Endodermal cell (in vitro differentiated cells): ENCODE measurements at regions not wholly inside any gene's neighbourhood (a gene's known extent, or its start where the extent isn't known, plus 50 kb on each side); places are given as distances from the start of the nearest gene placed in this dataset.

ENCODE experiments used
- DNase-seq: peaks from one replicate; pipeline ENCODE4 v3.0.0-alpha.2; 2017
- H3K27ac ChIP-seq: 2 replicates; pipeline ENCODE4 v1.5.1; 2013; ENCODE audit warnings: mild to moderate bottlenecking, low read depth, low read length, moderate library complexity
- H3K27me3 ChIP-seq: 2 replicates; pipeline ENCODE4 v1.6.1; 2013; ENCODE audit warnings: mild to moderate bottlenecking, low read length, moderate library complexity; ENCODE audit not compliant: insufficient read depth, control insufficient read depth, poor library complexity, severe bottlenecking
- H3K36me3 ChIP-seq: 2 replicates; pipeline ENCODE4 v1.7.0; 2013; ENCODE audit warnings: mild to moderate bottlenecking, low read length, moderate library complexity; ENCODE audit not compliant: control insufficient read depth, insufficient read depth
- H3K4me1 ChIP-seq: one replicate; pipeline ENCODE4 v1.7.0; 2013; ENCODE audit warnings: low read length; ENCODE audit not compliant: control insufficient read depth, insufficient read depth
- H3K4me3 ChIP-seq: 2 replicates; pipeline ENCODE4 v1.5.1; 2013; ENCODE audit warnings: mild to moderate bottlenecking, low read length, moderate library complexity
- H3K9ac ChIP-seq: 2 replicates; pipeline ENCODE4 v1.6.1; 2013; ENCODE audit warnings: mild to moderate bottlenecking, low read length, moderate library complexity; ENCODE audit not compliant: poor library complexity, severe bottlenecking; ENCODE audit errors: extremely low read depth
- H3K9me3 ChIP-seq: 2 replicates; pipeline ENCODE4 v1.6.1; 2013; ENCODE audit warnings: mild to moderate bottlenecking, low read length, moderate library complexity; ENCODE audit not compliant: control insufficient read depth
- H3K27ac Mint-ChIP-seq: 2 replicates; pipeline ENCODE4 v1.8.0; 2020; ENCODE audit warnings: mixed read lengths
- H3K27me3 Mint-ChIP-seq: 2 replicates; pipeline ENCODE4 v1.8.0; 2021; ENCODE audit warnings: mild to moderate bottlenecking, mixed read lengths; ENCODE audit not compliant: insufficient read depth
- H3K36me3 Mint-ChIP-seq: 2 replicates; pipeline ENCODE4 v1.8.0; 2020; ENCODE audit warnings: low read depth, mixed read lengths
- H3K4me1 Mint-ChIP-seq: 2 replicates; pipeline ENCODE4 v1.8.0; 2020; ENCODE audit warnings: mixed read lengths
- H3K4me3 Mint-ChIP-seq: 2 replicates; pipeline ENCODE4 v1.8.0; 2020; ENCODE audit warnings: mild to moderate bottlenecking, moderate library complexity, mixed read lengths
- H3K9me3 Mint-ChIP-seq: 2 replicates; pipeline ENCODE4 v1.8.0; 2020; ENCODE audit warnings: mild to moderate bottlenecking, mixed read lengths
- CTCF ChIP-seq: fragments of 200-600 bp; sonication (generic); conservative IDR thresholded peaks from 2 replicates; pipeline ENCODE4 v1.5.0; 2021; ENCODE audit warnings: antibody characterized with exemption, mild to moderate bottlenecking
- WGBS, 2 experiments: methylation state at CpG; one replicate each; pipeline versions ENCODE4 v1.1.5 to v1.1.7; 2013; ENCODE audit warnings: missing lambda C conversion rate in 2 of 2, mixed read lengths in 1 of 2; ENCODE audit not compliant: insufficient coverage in 1 of 2, insufficient read length in 1 of 2; 5-methylcytosine and 5-hydroxymethylcytosine counted together

- no peak for TF ChIP-seq CTCF
- 89 to 90% methylated on average over 1 to 3 of the region's 3 CpGs for WGBS, 2 experiments
- Histone ChIP-seq H3K9ac (no peak overlapping the region), H3K4me1 (peaks cover 3% of the 10 kb centered on the region), H3K9me3 (no peaks in the 10 kb centered on the region), H3K27me3 (no peaks in the 10 kb centered on the region), H3K27ac (no peak overlapping the region), H3K36me3 (no peaks in the 10 kb centered on the region), H3K4me3 (no peak overlapping the region)
- Mint-ChIP-seq H3K4me1 (peaks cover 49% of the 10 kb centered on the region), H3K36me3 (no peaks in the 10 kb centered on the region), H3K9me3 (no peaks in the 10 kb centered on the region), H3K27ac (peak overlapping the region; percentile 16), H3K4me3 (no peak overlapping the region), H3K27me3 (no peaks in the 10 kb centered on the region)
- no peak for DNase-seq
Measured at GRCh38 chr18:54765636-54766375, 62.5 kb upstream of the RAB27B start.

- WGBS, 2 experiments, result 96 to 100% methylated on average over 1 of the region's 1 CpG
- no peak overlapping the region for H3K9ac ChIP-seq
- no peaks in the 10 kb centered on the region for H3K9me3 Mint-ChIP-seq
- H3K4me1 ChIP-seq, result peaks cover 3% of the 10 kb centered on the region
- peaks cover 49% of the 10 kb centered on the region for H3K4me1 Mint-ChIP-seq
- H3K36me3 Mint-ChIP-seq, result no peaks in the 10 kb centered on the region
- H3K27me3 ChIP-seq, result no peaks in the 10 kb centered on the region
- no peak overlapping the region for H3K27ac ChIP-seq
- no peaks in the 10 kb centered on the region for H3K9me3 ChIP-seq
- no peak overlapping the region for H3K27ac Mint-ChIP-seq
- H3K4me3 Mint-ChIP-seq, result no peak overlapping the region
- no peaks in the 10 kb centered on the region for H3K27me3 Mint-ChIP-seq
- TF ChIP-seq CTCF, result no peak
- no peaks in the 10 kb centered on the region for H3K36me3 ChIP-seq
- H3K4me3 ChIP-seq, result no peak overlapping the region
- DNase-seq, result no peak
Measured at GRCh38 chr18:54766634-54767033, 61.6 kb upstream of the RAB27B start.

GRCh38 chr18:54767098-54767497, 61.2 kb upstream of the RAB27B start:
- Histone ChIP-seq H3K9ac (no peak overlapping the region), H3K4me3 (no peak overlapping the region), H3K27me3 (no peaks in the 10 kb centered on the region), H3K27ac (no peak overlapping the region), H3K9me3 (no peaks in the 10 kb centered on the region), H3K4me1 (peaks cover 2% of the 10 kb centered on the region), H3K36me3 (no peaks in the 10 kb centered on the region)
- no peak overlapping the region for H3K4me3 Mint-ChIP-seq
- DNase-seq, result no peak
- H3K36me3 Mint-ChIP-seq, result no peaks in the 10 kb centered on the region
- H3K4me1 Mint-ChIP-seq, result peaks cover 49% of the 10 kb centered on the region
- no peaks in the 10 kb centered on the region for H3K9me3 Mint-ChIP-seq
- 71 to 93% methylated on average over 1 of the region's 1 CpG for WGBS, 2 experiments
- no peak overlapping the region for H3K27ac Mint-ChIP-seq
- no peak for TF ChIP-seq CTCF
- H3K27me3 Mint-ChIP-seq, result no peaks in the 10 kb centered on the region
